GM18511 (cell line): ENCODE measurements at regions not wholly inside any gene's neighbourhood (a gene's known extent, or its start where the extent isn't known, plus 50 kb on each side); places are given as distances from the start of the nearest gene placed in this dataset.
A peak's percentile ranks its signal among the peaks of the same experiment; 100 is the strongest.

Experiments
- ATAC-seq: cut with Tn5 transposase; IDR thresholded peaks from one replicate; pipeline ENCODE4 v1.9.1; 2021; ENCODE audit warnings: mild to moderate bottlenecking, moderate library complexity; ENCODE audit not compliant: unreplicated experiment

DNA sequence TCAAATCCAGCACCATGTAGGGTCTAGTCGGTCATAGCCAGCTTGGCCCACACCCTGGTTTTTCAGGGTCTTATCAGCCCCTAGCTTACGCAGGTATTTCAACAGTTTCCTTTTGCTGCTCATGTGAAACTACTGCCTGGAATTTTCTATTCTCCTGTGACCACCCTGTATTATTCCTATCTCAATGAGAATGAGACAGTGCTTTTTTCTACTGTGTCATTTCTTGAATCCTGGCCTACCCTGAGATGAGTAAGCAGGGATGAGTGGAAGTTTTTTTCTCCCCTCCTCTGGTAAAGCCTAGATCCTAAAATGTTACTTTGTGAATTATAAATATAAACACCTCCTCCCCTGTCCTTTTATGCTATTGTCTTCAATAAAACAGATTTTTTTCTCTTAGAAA, 62.7 kb upstream of the ARID2 start:
- ATAC-seq, result no peak

DNA sequence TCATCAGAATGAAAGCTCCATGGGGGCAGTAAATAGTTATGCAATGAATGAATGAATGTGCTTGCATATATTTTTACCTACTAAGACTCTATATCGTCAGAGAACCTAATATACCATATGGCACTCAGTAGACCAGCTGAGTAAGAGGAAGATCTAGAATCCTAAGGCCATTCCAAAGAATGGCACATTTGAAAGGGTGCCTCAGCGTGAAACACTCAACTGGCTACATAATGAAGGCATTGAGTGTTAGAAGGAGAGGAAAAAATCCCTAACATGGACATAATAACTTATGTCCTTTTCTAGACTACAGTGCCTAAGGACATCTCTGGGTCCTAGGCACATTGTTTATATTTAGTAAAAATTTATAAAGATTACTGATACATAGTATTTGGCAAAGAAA, 61.7 kb upstream of the ARID2 start:
- no peak for ATAC-seq

DNA sequence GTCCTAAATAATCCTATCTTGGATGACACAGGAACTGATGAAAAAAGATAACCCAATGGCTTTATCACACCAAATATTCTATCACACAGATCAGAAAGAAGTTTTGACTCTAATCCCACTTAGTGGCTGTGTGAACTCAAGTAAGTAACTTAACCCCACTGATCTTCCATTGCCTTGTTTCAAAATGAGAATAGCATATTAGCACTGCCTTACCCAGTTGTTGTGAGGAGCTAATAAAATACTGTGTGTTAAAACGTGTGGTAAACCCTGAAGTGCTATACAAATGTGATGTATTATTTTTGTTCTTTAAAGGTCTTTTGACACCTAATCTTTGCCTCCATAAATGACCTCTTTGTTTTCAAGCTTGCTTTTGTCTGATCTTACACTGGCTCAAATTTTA, 60.9 kb upstream of the ARID2 start:
- ATAC-seq, result peak; percentile 27

DNA sequence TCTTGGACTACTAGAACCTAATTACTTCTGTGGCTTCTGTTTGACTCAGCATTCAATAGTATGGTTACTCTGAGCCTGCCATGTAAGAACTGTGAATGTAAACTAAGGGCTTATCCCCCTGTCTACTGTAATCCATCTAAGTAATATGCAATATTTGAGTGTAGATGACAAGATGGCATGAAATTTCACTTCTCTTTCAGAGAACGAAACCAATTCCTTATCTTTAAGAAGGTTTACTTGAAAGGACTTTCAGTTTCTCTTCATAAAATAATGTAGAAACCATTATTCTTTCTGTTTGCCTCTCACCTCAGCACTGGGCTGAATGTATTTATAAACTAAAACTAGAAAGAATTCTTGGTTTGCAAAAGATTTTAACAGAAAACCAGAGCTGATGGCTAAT, 60.4 kb upstream of the ARID2 start:
- ATAC-seq, result peak; percentile 90

DNA sequence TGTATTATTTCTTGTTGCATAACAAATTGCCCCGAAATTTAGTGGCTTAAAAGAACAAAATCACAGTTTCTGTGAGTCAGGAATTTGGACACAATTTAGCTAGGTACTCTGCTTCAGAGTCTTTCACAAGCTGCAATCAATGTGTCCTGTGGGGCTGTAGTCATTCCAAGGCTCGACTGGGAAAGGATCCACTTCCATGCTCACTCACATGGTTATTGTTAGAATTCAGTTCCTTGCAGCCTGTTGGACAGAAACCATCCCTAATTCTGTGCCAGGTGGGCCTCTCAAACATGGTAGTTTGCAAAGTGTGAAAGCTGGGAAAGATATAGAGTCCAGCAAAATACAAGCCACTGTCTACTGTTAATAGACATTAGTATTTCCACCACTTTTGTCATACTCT, 59.7 kb upstream of the ARID2 start:
- ATAC-seq, result no peak

DNA sequence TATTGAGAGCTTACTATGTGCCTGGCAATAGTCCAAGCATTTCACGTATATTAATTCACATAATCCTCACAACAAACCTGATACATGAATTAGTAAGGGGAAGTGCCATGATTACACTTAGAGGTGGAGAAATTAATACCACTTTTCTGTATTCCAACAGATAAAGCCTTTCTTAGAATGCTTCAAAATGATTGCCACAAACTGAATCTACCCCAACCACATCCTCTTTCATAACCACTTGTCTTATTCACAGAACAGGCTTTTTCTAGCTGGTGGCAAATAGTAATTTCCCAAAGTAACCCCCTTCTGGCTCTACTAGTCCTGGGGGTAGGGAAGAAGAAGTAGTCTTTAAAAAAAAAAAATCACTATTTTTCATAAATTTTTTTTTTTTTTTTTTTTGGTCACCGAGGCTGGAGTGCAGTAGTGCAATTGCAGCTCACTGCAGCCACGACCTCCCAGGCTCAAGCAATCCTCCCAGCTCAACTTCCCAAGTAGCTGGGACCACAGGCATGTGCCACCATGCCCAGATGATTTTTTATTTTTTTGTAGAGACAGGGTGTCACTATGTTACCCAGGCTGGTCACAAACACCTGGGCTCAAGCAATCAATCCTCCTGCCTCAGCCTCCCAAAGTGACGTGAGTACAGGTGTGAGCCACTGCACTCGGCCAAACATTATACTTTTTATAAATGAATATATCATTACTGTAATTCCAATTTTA, 59.0 kb upstream of the ARID2 start:
- peak; percentile 59 for ATAC-seq

DNA sequence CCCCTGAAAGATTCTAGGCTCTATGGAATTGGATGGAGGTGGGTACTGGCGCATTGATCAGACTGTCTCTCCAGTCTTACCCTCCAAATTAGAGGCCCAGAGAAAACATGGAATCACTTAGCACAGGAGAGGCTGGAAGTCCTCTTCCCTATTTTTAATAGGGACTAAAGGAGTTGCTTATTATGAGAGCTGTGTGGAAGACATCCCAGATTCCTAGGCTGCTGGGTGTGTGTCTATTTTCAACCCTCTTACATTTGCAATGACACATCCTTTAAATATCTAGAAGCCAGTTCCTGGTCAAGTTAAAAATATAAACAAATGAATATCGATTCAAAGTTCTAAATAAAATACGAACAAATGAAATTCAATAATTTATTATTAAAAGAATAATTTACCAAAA, 58.3 kb upstream of the ARID2 start:
- ATAC-seq, result no peak

DNA sequence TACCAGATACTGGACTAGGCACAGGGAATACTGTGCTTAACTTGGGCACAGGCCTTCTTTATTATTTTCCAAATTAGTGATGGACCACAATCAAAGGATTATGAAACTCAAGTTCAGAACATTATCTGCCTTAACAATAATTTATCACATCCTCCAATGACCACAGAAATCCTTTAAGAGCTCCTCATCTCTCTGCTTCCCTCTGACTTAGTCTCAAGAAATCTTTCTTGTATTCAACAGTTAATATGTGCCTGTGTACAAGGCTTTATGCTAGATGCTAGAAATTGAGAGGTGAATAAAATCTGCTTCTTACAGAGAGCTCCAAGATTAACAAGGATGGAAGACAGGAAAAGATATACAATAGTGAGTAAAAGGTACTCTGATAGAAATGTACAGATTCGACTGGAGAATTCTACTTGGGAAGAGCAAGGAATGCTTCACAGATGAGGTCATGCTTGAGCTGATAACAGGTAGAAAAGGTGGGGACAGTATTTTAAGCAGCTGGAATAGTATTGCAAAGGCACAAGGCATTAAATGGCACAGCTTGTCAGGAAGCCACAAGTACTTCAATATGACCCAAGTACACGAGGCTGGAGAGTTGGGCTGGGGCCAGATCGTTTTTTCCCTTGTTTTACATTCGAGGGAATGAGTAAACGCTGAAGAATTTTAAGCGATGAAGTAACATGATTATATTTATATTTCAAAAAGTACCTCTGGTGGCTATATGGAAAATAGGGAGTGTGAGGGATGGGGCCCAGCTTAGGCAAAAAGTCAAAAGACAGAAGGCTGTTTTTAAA, 55.1 kb upstream of the ARID2 start:
- no peak for ATAC-seq

DNA sequence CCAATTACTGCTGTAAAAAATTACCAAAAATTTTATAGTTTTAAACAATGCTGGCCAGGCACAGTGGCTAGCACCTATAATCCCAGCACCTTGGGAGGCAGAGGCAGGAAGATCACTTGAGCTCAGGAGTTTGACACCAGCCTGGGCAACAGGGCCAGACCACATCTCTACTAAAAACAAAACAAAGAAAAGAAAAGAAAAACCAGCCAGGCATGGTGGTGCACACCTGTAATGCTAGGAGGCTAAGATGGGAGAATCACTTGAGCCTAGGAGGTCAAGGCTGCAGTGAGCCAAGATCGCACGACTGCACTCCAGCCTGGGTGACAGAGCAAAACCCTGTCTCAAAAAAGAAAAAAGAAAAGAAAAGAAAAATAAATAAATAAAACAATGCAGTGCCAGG, 54.0 kb upstream of the ARID2 start:
- ATAC-seq, result no peak
